ENCODE measurements at regions not wholly inside any gene's neighbourhood (a gene's known extent, or its start where the extent isn't known, plus 50 kb on each side); places are given as distances from the start of the nearest gene placed in this dataset.

GRCh38 chr16:87145181-87146176, 171.7 kb downstream of the C16orf95 start:
- H3K27ac Mint-ChIP-seq: no peak overlapping the region
- H3K9ac ChIP-seq (ENCODE audit: extremely low read depth, low read length, poor library complexity, severe bottlenecking): no peak overlapping the region
- no peaks in the 10 kb centered on the region for H3K27me3 ChIP-seq (ENCODE audit: control insufficient read depth, insufficient read depth, low read length, poor library complexity, severe bottlenecking)
- 93 to 94% methylated on average over 18 to 24 of the region's 24 CpGs for WGBS, 2 experiments (ENCODE audit: insufficient coverage in 1 of 2, insufficient read length in 1 of 2)
- no peak overlapping the region for H3K27ac ChIP-seq (ENCODE audit: low read depth, low read length)
- peaks cover 3% of the 10 kb centered on the region for H3K36me3 Mint-ChIP-seq (ENCODE audit: low read depth)
- H3K36me3 ChIP-seq (ENCODE audit: control insufficient read depth, insufficient read depth, low read length): no peaks in the 10 kb centered on the region
- DNase-seq: no peak
- H3K4me3 Mint-ChIP-seq: no peak overlapping the region
- peaks cover 37% of the 10 kb centered on the region for H3K9me3 Mint-ChIP-seq
- peaks cover 9% of the 10 kb centered on the region for H3K4me1 Mint-ChIP-seq
- H3K4me1 ChIP-seq (ENCODE audit: control insufficient read depth, insufficient read depth, low read length): no peaks in the 10 kb centered on the region
- H3K4me3 ChIP-seq (ENCODE audit: low read length): no peak overlapping the region
- H3K9me3 ChIP-seq (ENCODE audit: control insufficient read depth, low read length): peaks cover 9% of the 10 kb centered on the region
- no peak for TF ChIP-seq CTCF (conservative IDR thresholded peaks at IDR 0.05)
- H3K27me3 Mint-ChIP-seq (ENCODE audit: insufficient read depth): peaks cover 2% of the 10 kb centered on the region

GRCh38 chr16:87146676-87147075, 170.5 kb downstream of the C16orf95 start:
- H3K4me3 Mint-ChIP-seq: no peak overlapping the region
- WGBS, 2 experiments (ENCODE audit: insufficient coverage in 1 of 2, insufficient read length in 1 of 2): 91 to 93% methylated on average over 2 to 5 of the region's 5 CpGs
- Histone ChIP-seq H3K27ac (ENCODE audit: low read depth, low read length) (no peak overlapping the region), H3K9ac (ENCODE audit: extremely low read depth, low read length, poor library complexity, severe bottlenecking) (no peak overlapping the region), H3K27me3 (ENCODE audit: control insufficient read depth, insufficient read depth, low read length, poor library complexity, severe bottlenecking) (no peaks in the 10 kb centered on the region), H3K4me3 (ENCODE audit: low read length) (no peak overlapping the region), H3K9me3 (ENCODE audit: control insufficient read depth, low read length) (peaks cover 9% of the 10 kb centered on the region), H3K4me1 (ENCODE audit: control insufficient read depth, insufficient read depth, low read length) (no peaks in the 10 kb centered on the region), H3K36me3 (ENCODE audit: control insufficient read depth, insufficient read depth, low read length) (no peaks in the 10 kb centered on the region)
- peaks cover 3% of the 10 kb centered on the region for H3K36me3 Mint-ChIP-seq (ENCODE audit: low read depth)
- H3K9me3 Mint-ChIP-seq: peaks cover 40% of the 10 kb centered on the region
- peaks cover 2% of the 10 kb centered on the region for H3K27me3 Mint-ChIP-seq (ENCODE audit: insufficient read depth)
- H3K4me1 Mint-ChIP-seq: peaks cover 11% of the 10 kb centered on the region
- no peak for DNase-seq
- TF ChIP-seq CTCF (conservative IDR thresholded peaks at IDR 0.05): no peak
- no peak overlapping the region for H3K27ac Mint-ChIP-seq

- TF ChIP-seq CTCF (conservative IDR thresholded peaks at IDR 0.05): no peak
- Mint-ChIP-seq H3K9me3 (peaks cover 45% of the 10 kb centered on the region), H3K27ac (no peak overlapping the region), H3K36me3 (ENCODE audit: low read depth) (peaks cover 5% of the 10 kb centered on the region), H3K4me3 (no peak overlapping the region), H3K27me3 (ENCODE audit: insufficient read depth) (peaks cover 7% of the 10 kb centered on the region), H3K4me1 (peaks cover 11% of the 10 kb centered on the region)
- Histone ChIP-seq H3K9me3 (ENCODE audit: control insufficient read depth, low read length) (peaks cover 9% of the 10 kb centered on the region), H3K4me1 (ENCODE audit: control insufficient read depth, insufficient read depth, low read length) (no peaks in the 10 kb centered on the region), H3K27me3 (ENCODE audit: control insufficient read depth, insufficient read depth, low read length, poor library complexity, severe bottlenecking) (no peaks in the 10 kb centered on the region), H3K36me3 (ENCODE audit: control insufficient read depth, insufficient read depth, low read length) (no peaks in the 10 kb centered on the region), H3K9ac (ENCODE audit: extremely low read depth, low read length, poor library complexity, severe bottlenecking) (no peak overlapping the region), H3K27ac (ENCODE audit: low read depth, low read length) (no peak overlapping the region), H3K4me3 (ENCODE audit: low read length) (no peak overlapping the region)
- 89% methylated on average over 1 of the region's 1 CpG; no CpG with 5 or more reads in 1 of the 2 experiments for WGBS, 2 experiments (ENCODE audit: insufficient coverage in 1 of 2, insufficient read length in 1 of 2)
- DNase-seq: no peak
Observed at GRCh38 chr16:87149051-87149450, 168.1 kb downstream of the C16orf95 start.

Measured in endodermal cell (in vitro differentiated cells).